HAP-1 (cell line): ENCODE measurements at regions not wholly inside any gene's neighbourhood (a gene's known extent, or its start where the extent isn't known, plus 50 kb on each side); places are given as distances from the start of the nearest gene placed in this dataset.

ENCODE experiments used
- DNase-seq, 2 experiments: peaks; one replicate each; pipeline ENCODE4 v3.0.0-alpha.2; 2016 to 2020; ENCODE audit warnings: low spot score in 2 of 2
- H3K27me3 ChIP-seq: fragments of 250-450 bp; sonication (Bioruptor Pico); 2 replicates; pipeline ENCODE4 v1.5.1; 2020; ENCODE audit warnings: low read depth, mild to moderate bottlenecking, moderate library complexity
- H3K36me3 ChIP-seq: fragments of 250-450 bp; sonication (Bioruptor Pico); replicated peaks from 2 replicates; pipeline ENCODE4 v1.5.1; 2020; ENCODE audit warnings: mild to moderate bottlenecking
- H3K4me1 ChIP-seq: fragments of 250-450 bp; sonication (Bioruptor Pico); 2 replicates; pipeline ENCODE4 v1.5.1; 2020; ENCODE audit warnings: mild to moderate bottlenecking
- H3K4me3 ChIP-seq: fragments of 250-450 bp; sonication (Bioruptor Pico); 2 replicates; pipeline ENCODE4 v1.5.1; 2020; ENCODE audit warnings: mild to moderate bottlenecking, moderate library complexity
- H3K9me3 ChIP-seq: fragments of 250-450 bp; sonication (Bioruptor Pico); 2 replicates; pipeline ENCODE4 v1.5.1; 2020; ENCODE audit warnings: mild to moderate bottlenecking, moderate library complexity
- in situ Hi-C: fragments of 300-500 bp; cut with MboI; formaldehyde crosslinking; loops from 3 replicates; pipeline ENCODE4 v1.14.3; 2020; ENCODE audit warnings: low sequenced_read_pairs, inconsistent platforms, mixed read lengths

DNA sequence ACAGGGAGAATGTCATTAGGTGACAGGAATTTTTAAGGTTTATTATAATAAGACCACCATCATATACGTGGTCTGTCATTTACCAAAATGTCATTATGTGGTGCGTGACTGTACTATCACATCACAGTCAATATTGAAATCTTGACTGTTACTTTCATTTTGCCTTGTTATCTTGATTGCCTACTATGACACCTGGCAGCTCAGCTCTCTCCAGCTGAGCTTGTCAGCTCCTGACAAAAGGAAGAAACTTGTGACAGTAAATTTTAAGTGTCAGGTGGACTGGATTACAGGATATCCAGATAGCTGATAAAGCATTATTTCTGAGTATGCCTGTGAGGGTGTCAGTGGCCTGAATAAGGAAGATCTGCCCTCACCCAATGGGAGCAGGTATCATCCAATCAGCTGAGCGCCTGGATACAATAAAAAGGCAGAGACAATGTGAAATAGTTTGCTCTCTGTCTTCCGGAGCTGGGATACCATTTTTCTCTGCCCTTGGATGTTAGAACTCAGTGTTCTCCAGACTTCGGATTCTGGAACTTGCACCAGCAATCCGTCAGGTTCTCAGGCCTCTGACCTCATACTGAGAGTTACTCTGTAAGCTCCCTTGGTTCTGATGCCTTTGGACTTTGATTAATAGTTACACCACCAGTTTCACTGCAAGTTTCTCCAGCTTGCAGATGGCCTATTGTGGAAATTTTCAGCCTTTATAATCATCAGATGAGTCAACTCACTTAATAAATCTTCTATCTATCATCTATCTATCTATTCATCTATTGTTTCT is 1454.7 kb upstream of the IGFBP7 start:
- DNase-seq, result no peak
- Histone ChIP-seq H3K4me3 (no peak overlapping the region), H3K4me1 (no peaks in the 10 kb centered on the region; the same call in 1 of the 2 replicates), H3K27me3 (no peaks in the 10 kb centered on the region), H3K36me3 (no peaks in the 10 kb centered on the region), H3K9me3 (no peaks in the 10 kb centered on the region)
- in situ Hi-C loops, result no loop called here

- Histone ChIP-seq H3K27me3 (no peaks in the 10 kb centered on the region), H3K9me3 (no peaks in the 10 kb centered on the region), H3K36me3 (no peaks in the 10 kb centered on the region), H3K4me3 (no peak overlapping the region), H3K4me1 (no peaks in the 10 kb centered on the region; the same call in 1 of the 2 replicates)
- no peak for DNase-seq
- in situ Hi-C loops, result no loop called here
These were observed 1451.0 kb upstream of the IGFBP7 start for GRCh38 chr4:58561170-58561569.

DNA sequence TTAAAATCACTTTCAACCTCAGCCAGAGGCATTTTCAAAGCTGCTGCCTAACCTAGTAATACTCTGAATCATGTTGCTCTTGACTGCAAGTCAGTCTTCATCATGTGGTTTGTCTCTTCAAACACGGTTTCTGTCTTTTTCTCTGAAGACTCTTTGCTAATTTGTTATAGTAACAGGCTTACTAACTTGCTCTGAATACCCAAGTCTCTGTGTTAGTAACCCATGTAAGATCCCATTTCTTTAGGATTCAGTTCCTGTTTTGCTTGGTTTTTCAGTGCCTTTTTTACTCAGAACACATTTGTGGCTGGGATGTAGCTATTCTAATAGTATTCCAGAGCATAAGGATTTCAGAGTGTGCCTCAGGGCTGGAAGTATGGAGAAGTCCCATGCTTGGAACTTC is 1450.6 kb upstream of the IGFBP7 start:
- in situ Hi-C loops, result no loop called here
- no peak for DNase-seq
- no peaks in the 10 kb centered on the region for H3K4me1 ChIP-seq

GRCh38 chr4:58553679-58554078 is 1443.5 kb upstream of the IGFBP7 start:
- Histone ChIP-seq H3K36me3 (no peaks in the 10 kb centered on the region), H3K4me1 (no peaks in the 10 kb centered on the region), H3K27me3 (no peaks in the 10 kb centered on the region), H3K9me3 (no peaks in the 10 kb centered on the region), H3K4me3 (no peak overlapping the region)
- DNase-seq, result no peak
- in situ Hi-C loops, result no loop called here

More for the DNA sequence above, 1450.6 kb upstream of the IGFBP7 start:
- no peaks in the 10 kb centered on the region for H3K36me3 ChIP-seq
- no peak overlapping the region for H3K4me3 ChIP-seq
- no peaks in the 10 kb centered on the region for H3K9me3 ChIP-seq
- no peaks in the 10 kb centered on the region for H3K27me3 ChIP-seq

- H3K4me3 ChIP-seq, result no peak overlapping the region
- H3K4me1 ChIP-seq, result no peaks in the 10 kb centered on the region
- H3K27me3 ChIP-seq, result no peaks in the 10 kb centered on the region
- peak in 1 of 2 experiments; percentile 11 for DNase-seq
- in situ Hi-C loops, result no loop called here
- H3K36me3 ChIP-seq, result no peaks in the 10 kb centered on the region
- no peaks in the 10 kb centered on the region for H3K9me3 ChIP-seq
These were observed 1442.8 kb upstream of the IGFBP7 start for GRCh38 chr4:58553031-58553430.

- in situ Hi-C loops, result no loop called here
- Histone ChIP-seq H3K9me3 (no peaks in the 10 kb centered on the region), H3K4me1 (no peaks in the 10 kb centered on the region), H3K27me3 (no peaks in the 10 kb centered on the region), H3K4me3 (no peak overlapping the region), H3K36me3 (no peaks in the 10 kb centered on the region)
- DNase-seq, result no peak
These were observed 1441.5 kb upstream of the IGFBP7 start for GRCh38 chr4:58551676-58552075.

- in situ Hi-C loops, result no loop called here
- H3K4me3 ChIP-seq, result no peak overlapping the region
- H3K9me3 ChIP-seq, result no peaks in the 10 kb centered on the region
- no peak for DNase-seq
- no peaks in the 10 kb centered on the region for H3K4me1 ChIP-seq
- H3K27me3 ChIP-seq, result no peaks in the 10 kb centered on the region
- no peaks in the 10 kb centered on the region for H3K36me3 ChIP-seq
These were observed 1433.3 kb upstream of the IGFBP7 start for GRCh38 chr4:58543465-58543864.

GRCh38 chr4:58541926-58542325 is 1431.7 kb upstream of the IGFBP7 start:
- in situ Hi-C loops, result no loop called here

GRCh38 chr4:58522765-58523382 is 1412.7 kb upstream of the IGFBP7 start:
- H3K36me3 ChIP-seq, result no peaks in the 10 kb centered on the region
- H3K4me3 ChIP-seq, result no peak overlapping the region
- no peaks in the 10 kb centered on the region for H3K9me3 ChIP-seq
- in situ Hi-C loops, result no loop called here
- no peaks in the 10 kb centered on the region for H3K4me1 ChIP-seq
- no peaks in the 10 kb centered on the region for H3K27me3 ChIP-seq
- no peak for DNase-seq

More at GRCh38 chr4:58541926-58542325, 1431.7 kb upstream of the IGFBP7 start:
- Histone ChIP-seq H3K36me3 (no peaks in the 10 kb centered on the region), H3K9me3 (no peaks in the 10 kb centered on the region), H3K4me1 (no peaks in the 10 kb centered on the region), H3K4me3 (no peak overlapping the region), H3K27me3 (no peaks in the 10 kb centered on the region)
- no peak for DNase-seq

- in situ Hi-C loops, result no loop called here
- no peaks in the 10 kb centered on the region for H3K9me3 ChIP-seq
- H3K4me3 ChIP-seq, result no peak overlapping the region
- H3K4me1 ChIP-seq, result no peaks in the 10 kb centered on the region
- no peak for DNase-seq
- no peaks in the 10 kb centered on the region for H3K36me3 ChIP-seq
- H3K27me3 ChIP-seq, result no peaks in the 10 kb centered on the region
These were observed 1405.0 kb upstream of the IGFBP7 start for GRCh38 chr4:58515226-58515625.

GRCh38 chr4:58514299-58514698 is 1404.1 kb upstream of the IGFBP7 start:
- Histone ChIP-seq H3K4me1 (no peaks in the 10 kb centered on the region), H3K36me3 (no peaks in the 10 kb centered on the region), H3K9me3 (no peaks in the 10 kb centered on the region), H3K27me3 (no peaks in the 10 kb centered on the region), H3K4me3 (no peak overlapping the region)
- no peak for DNase-seq
- in situ Hi-C loops, result no loop called here

DNA sequence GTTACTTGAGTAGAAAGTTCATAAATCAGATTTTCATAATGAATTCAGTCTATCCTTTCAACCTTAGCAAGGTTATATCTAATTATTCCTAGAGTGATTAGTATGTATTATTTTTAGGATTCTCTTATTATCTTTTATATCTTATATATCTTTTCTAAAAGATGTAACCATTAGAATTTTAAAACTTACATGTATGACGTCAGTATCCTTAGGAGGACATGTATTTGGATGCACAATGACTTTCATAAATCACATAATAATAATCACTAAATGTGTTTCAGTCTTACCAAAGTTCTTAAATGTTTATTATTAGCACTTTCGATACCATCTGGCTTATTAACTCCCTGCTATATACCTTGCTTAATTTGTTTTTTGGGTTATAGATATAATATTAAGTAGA is 1400.5 kb upstream of the IGFBP7 start:
- no peaks in the 10 kb centered on the region for H3K4me1 ChIP-seq
- in situ Hi-C loops, result no loop called here
- H3K4me3 ChIP-seq, result no peak overlapping the region
- H3K27me3 ChIP-seq, result no peaks in the 10 kb centered on the region
- no peaks in the 10 kb centered on the region for H3K9me3 ChIP-seq
- H3K36me3 ChIP-seq, result no peaks in the 10 kb centered on the region
- DNase-seq, result no peak

DNA sequence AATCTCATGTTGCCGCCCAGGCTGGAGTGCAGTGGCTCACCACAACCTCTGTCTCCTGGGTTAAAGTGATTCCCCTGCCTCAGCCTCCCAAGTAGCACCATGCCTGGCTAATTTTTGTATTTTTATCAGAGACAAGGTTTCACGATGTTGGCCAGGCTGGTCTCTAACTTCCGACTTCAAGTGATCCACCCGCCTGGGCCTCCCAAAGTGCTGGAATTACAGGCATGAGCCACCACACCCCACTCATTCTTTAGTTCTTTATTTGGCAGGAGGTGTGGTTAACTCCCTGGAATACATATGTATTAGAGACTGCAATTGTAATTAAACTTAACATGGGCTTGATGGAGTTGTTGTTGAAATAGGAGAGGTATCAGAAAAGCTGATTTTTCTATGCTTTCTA is 1396.9 kb upstream of the IGFBP7 start:
- Histone ChIP-seq H3K9me3 (no peaks in the 10 kb centered on the region), H3K4me3 (no peak overlapping the region)

GRCh38 chr4:58502839-58503238 is 1392.7 kb upstream of the IGFBP7 start:
- peaks cover 7% of the 10 kb centered on the region; the same call in 1 of the 2 replicates for H3K4me1 ChIP-seq
- no peaks in the 10 kb centered on the region for H3K27me3 ChIP-seq
- no peak overlapping the region for H3K4me3 ChIP-seq
- H3K9me3 ChIP-seq, result no peaks in the 10 kb centered on the region
- in situ Hi-C loops, result no loop called here
- DNase-seq, result no peak
- no peaks in the 10 kb centered on the region for H3K36me3 ChIP-seq

More for the DNA sequence above, 1396.9 kb upstream of the IGFBP7 start:
- in situ Hi-C loops, result no loop called here
- DNase-seq, result no peak
- Histone ChIP-seq H3K36me3 (no peaks in the 10 kb centered on the region), H3K4me1 (no peaks in the 10 kb centered on the region), H3K27me3 (no peaks in the 10 kb centered on the region)
